ENCODE measurements at regions not wholly inside any gene's neighbourhood (a gene's known extent, or its start where the extent isn't known, plus 50 kb on each side); places are given as distances from the start of the nearest gene placed in this dataset.

GRCh38 chr11:45444796-45445195 lies 158.7 kb upstream of the SYT13 start:
- Histone ChIP-seq H3K9ac (no peak overlapping the region), H3K36me3 (ENCODE audit: insufficient read depth) (no peaks in the 10 kb centered on the region), H3K4me1 (ENCODE audit: low read depth, poor library complexity, severe bottlenecking) (no peaks in the 10 kb centered on the region), H3K27ac (no peak overlapping the region), H2AFZ (ENCODE audit: low read depth) (no peak overlapping the region), H4K20me1 (ENCODE audit: insufficient read depth) (no peaks in the 10 kb centered on the region), H3K4me3 (IDR thresholded peaks at IDR 0.05; ENCODE audit: insufficient read depth, low read depth, low read length) (no peak overlapping the region), H3K79me2 (ENCODE audit: insufficient read depth, low read depth) (no peaks in the 10 kb centered on the region), H3K27me3 (ENCODE audit: insufficient read depth, low read depth) (no peaks in the 10 kb centered on the region), H3K4me2 (no peak overlapping the region)
- no peak for TF ChIP-seq CTCF (conservative IDR thresholded peaks at IDR 0.05; ENCODE audit: low read depth, low read length)

- no peaks in the 10 kb centered on the region for H3K27me3 ChIP-seq (ENCODE audit: insufficient read depth, low read depth)
- H2AFZ ChIP-seq (ENCODE audit: low read depth), result no peak overlapping the region
- H3K4me1 ChIP-seq (ENCODE audit: low read depth, poor library complexity, severe bottlenecking), result no peaks in the 10 kb centered on the region
- H3K27ac ChIP-seq, result no peak overlapping the region
- TF ChIP-seq CTCF (conservative IDR thresholded peaks at IDR 0.05; ENCODE audit: low read depth, low read length), result no peak
- H3K4me2 ChIP-seq, result no peak overlapping the region
- H3K36me3 ChIP-seq (ENCODE audit: insufficient read depth), result no peaks in the 10 kb centered on the region
- H4K20me1 ChIP-seq (ENCODE audit: insufficient read depth), result no peaks in the 10 kb centered on the region
- no peaks in the 10 kb centered on the region for H3K79me2 ChIP-seq (ENCODE audit: insufficient read depth, low read depth)
- no peak overlapping the region for H3K4me3 ChIP-seq (IDR thresholded peaks at IDR 0.05; ENCODE audit: insufficient read depth, low read depth, low read length)
- H3K9ac ChIP-seq, result no peak overlapping the region
Observed at GRCh38 chr11:45440111-45440510, 154.0 kb upstream of the SYT13 start.

GRCh38 chr11:45436966-45437365 lies 150.8 kb upstream of the SYT13 start:
- Histone ChIP-seq H3K79me2 (ENCODE audit: insufficient read depth, low read depth) (no peaks in the 10 kb centered on the region), H3K36me3 (ENCODE audit: insufficient read depth) (no peaks in the 10 kb centered on the region), H3K27ac (no peak overlapping the region), H2AFZ (ENCODE audit: low read depth) (no peak overlapping the region), H3K4me2 (no peak overlapping the region), H3K9ac (no peak overlapping the region), H3K4me3 (IDR thresholded peaks at IDR 0.05; ENCODE audit: insufficient read depth, low read depth, low read length) (no peak overlapping the region), H3K27me3 (ENCODE audit: insufficient read depth, low read depth) (no peaks in the 10 kb centered on the region), H4K20me1 (ENCODE audit: insufficient read depth) (no peaks in the 10 kb centered on the region), H3K4me1 (ENCODE audit: low read depth, poor library complexity, severe bottlenecking) (no peaks in the 10 kb centered on the region)
- TF ChIP-seq CTCF (conservative IDR thresholded peaks at IDR 0.05; ENCODE audit: low read depth, low read length), result no peak

- Histone ChIP-seq H3K27ac (no peak overlapping the region), H3K9ac (no peak overlapping the region), H3K4me1 (ENCODE audit: low read depth, poor library complexity, severe bottlenecking) (no peaks in the 10 kb centered on the region), H3K27me3 (ENCODE audit: insufficient read depth, low read depth) (no peaks in the 10 kb centered on the region), H3K4me2 (no peak overlapping the region), H3K79me2 (ENCODE audit: insufficient read depth, low read depth) (no peaks in the 10 kb centered on the region), H3K4me3 (IDR thresholded peaks at IDR 0.05; ENCODE audit: insufficient read depth, low read depth, low read length) (no peak overlapping the region), H3K36me3 (ENCODE audit: insufficient read depth) (no peaks in the 10 kb centered on the region), H2AFZ (ENCODE audit: low read depth) (no peak overlapping the region), H4K20me1 (ENCODE audit: insufficient read depth) (no peaks in the 10 kb centered on the region)
- TF ChIP-seq CTCF (conservative IDR thresholded peaks at IDR 0.05; ENCODE audit: low read depth, low read length), result no peak
Observed at GRCh38 chr11:45436118-45436517, 150.0 kb upstream of the SYT13 start.

- H3K36me3 ChIP-seq (ENCODE audit: insufficient read depth), result no peaks in the 10 kb centered on the region
- no peak overlapping the region for H3K4me2 ChIP-seq
- no peaks in the 10 kb centered on the region for H3K4me1 ChIP-seq (ENCODE audit: low read depth, poor library complexity, severe bottlenecking)
- no peaks in the 10 kb centered on the region for H4K20me1 ChIP-seq (ENCODE audit: insufficient read depth)
- no peak overlapping the region for H2AFZ ChIP-seq (ENCODE audit: low read depth)
- no peaks in the 10 kb centered on the region for H3K27me3 ChIP-seq (ENCODE audit: insufficient read depth, low read depth)
- H3K9ac ChIP-seq, result no peak overlapping the region
- no peak overlapping the region for H3K27ac ChIP-seq
- TF ChIP-seq CTCF (conservative IDR thresholded peaks at IDR 0.05; ENCODE audit: low read depth, low read length), result no peak
- H3K4me3 ChIP-seq (IDR thresholded peaks at IDR 0.05; ENCODE audit: insufficient read depth, low read depth, low read length), result no peak overlapping the region
- no peaks in the 10 kb centered on the region for H3K79me2 ChIP-seq (ENCODE audit: insufficient read depth, low read depth)
Observed at GRCh38 chr11:45435706-45436105, 149.6 kb upstream of the SYT13 start.

All from KMS-11 (cell line).